ENCODE measurements at regions not wholly inside any gene's neighbourhood (a gene's known extent, or its start where the extent isn't known, plus 50 kb on each side); places are given as distances from the start of the nearest gene placed in this dataset.

DNA sequence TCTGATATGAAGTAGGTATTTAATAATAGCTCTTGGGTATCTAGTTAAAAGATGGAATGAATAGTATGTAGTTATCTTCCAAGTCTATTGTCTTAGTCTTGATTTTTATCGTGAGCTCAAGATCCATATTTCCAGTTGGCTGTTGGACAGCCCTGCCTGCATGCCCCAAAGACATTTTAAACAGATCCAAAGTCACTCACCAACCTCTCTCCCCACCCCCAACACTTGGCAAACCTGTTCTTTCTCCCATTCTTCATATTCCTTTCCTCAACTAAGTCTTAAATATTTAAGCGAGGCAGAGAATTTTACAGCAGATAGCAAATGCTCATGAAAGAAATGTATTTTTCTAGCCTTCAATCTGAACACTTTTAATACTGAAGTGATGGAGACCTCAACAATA is 80.7 kb upstream of the PALS2 start:
- no peak for ATAC-seq
- TF ChIP-seq SNAI2 (CRISPR knock-in tag; IDR thresholded peaks at IDR 0.05) (no peak), ZC3H10 (CRISPR knock-in tag; IDR thresholded peaks at IDR 0.05) (no peak), CSRNP3 (CRISPR knock-in tag; IDR thresholded peaks at IDR 0.05) (no peak), TSHZ2 (CRISPR knock-in tag; IDR thresholded peaks at IDR 0.05) (no peak), TCF4 (CRISPR knock-in tag; IDR thresholded peaks at IDR 0.05; ENCODE audit: borderline replicate concordance) (no peak), ZFP3 (CRISPR knock-in tag; IDR thresholded peaks at IDR 0.05) (no peak), CREB5 (CRISPR knock-in tag; IDR thresholded peaks at IDR 0.05; ENCODE audit: low read depth) (no peak), TOX (CRISPR knock-in tag; IDR thresholded peaks at IDR 0.05; ENCODE audit: borderline replicate concordance) (no peak), CSDC2 (CRISPR knock-in tag; IDR thresholded peaks at IDR 0.05) (no peak), ESRRG (CRISPR knock-in tag; IDR thresholded peaks at IDR 0.05) (no peak), PATZ1 (CRISPR knock-in tag; IDR thresholded peaks at IDR 0.05; ENCODE audit: borderline replicate concordance) (no peak), ZNF70 (CRISPR knock-in tag; IDR thresholded peaks at IDR 0.05) (no peak), ZNF565 (CRISPR knock-in tag; conservative IDR thresholded peaks at IDR 0.05; ENCODE audit: low read depth) (no peak), OSR1 (CRISPR knock-in tag; IDR thresholded peaks at IDR 0.05) (no peak), GLIS3 (CRISPR knock-in tag; IDR thresholded peaks at IDR 0.05) (no peak), ZNF8 (CRISPR knock-in tag; IDR thresholded peaks at IDR 0.05) (no peak), ARNTL (CRISPR knock-in tag; IDR thresholded peaks at IDR 0.05; ENCODE audit: borderline replicate concordance, low read depth) (no peak), PPARA (CRISPR knock-in tag; IDR thresholded peaks at IDR 0.05; ENCODE audit: borderline replicate concordance) (no peak)

GRCh38 chr7:24494832-24495231 is 78.4 kb upstream of the PALS2 start:
- no peak for ATAC-seq
- no peak for TF ChIP-seq TSHZ2 (CRISPR knock-in tag; IDR thresholded peaks at IDR 0.05)
- no peak for TF ChIP-seq CSDC2 (CRISPR knock-in tag; IDR thresholded peaks at IDR 0.05)
- no peak for TF ChIP-seq ARNTL (CRISPR knock-in tag; IDR thresholded peaks at IDR 0.05; ENCODE audit: borderline replicate concordance, low read depth)
- TF ChIP-seq PPARA (CRISPR knock-in tag; IDR thresholded peaks at IDR 0.05; ENCODE audit: borderline replicate concordance), result no peak
- no peak for TF ChIP-seq PATZ1 (CRISPR knock-in tag; IDR thresholded peaks at IDR 0.05; ENCODE audit: borderline replicate concordance)
- TF ChIP-seq ZNF70 (CRISPR knock-in tag; IDR thresholded peaks at IDR 0.05), result no peak
- TF ChIP-seq RARB (CRISPR knock-in tag; IDR thresholded peaks at IDR 0.05), result no peak
- TF ChIP-seq TOX (CRISPR knock-in tag; IDR thresholded peaks at IDR 0.05; ENCODE audit: borderline replicate concordance), result no peak
- no peak for TF ChIP-seq POU6F1 (CRISPR knock-in tag; IDR thresholded peaks at IDR 0.05; ENCODE audit: borderline replicate concordance, low read depth)
- TF ChIP-seq CREB5 (CRISPR knock-in tag; IDR thresholded peaks at IDR 0.05; ENCODE audit: low read depth), result no peak
- TF ChIP-seq ESRRG (CRISPR knock-in tag; IDR thresholded peaks at IDR 0.05), result no peak
- TF ChIP-seq CSRNP3 (CRISPR knock-in tag; IDR thresholded peaks at IDR 0.05), result no peak
- no peak for TF ChIP-seq ZFP3 (CRISPR knock-in tag; IDR thresholded peaks at IDR 0.05)
